H9 (cell line): ENCODE measurements at regions not wholly inside any gene's neighbourhood (a gene's known extent, or its start where the extent isn't known, plus 50 kb on each side); places are given as distances from the start of the nearest gene placed in this dataset.

Experiments
- DNase-seq: peaks from one replicate; pipeline ENCODE4 v3.0.0-alpha.2; 2017
- H2AFZ ChIP-seq: one replicate; pipeline ENCODE4 v1.6.1; 2013; ENCODE audit warnings: mild to moderate bottlenecking, low read length, control low read depth, moderate library complexity
- H2AK5ac ChIP-seq: 2 replicates; pipeline ENCODE4 v1.6.1; 2013; ENCODE audit warnings: low read length, control low read depth, mixed read lengths; ENCODE audit not compliant: insufficient read length
- H2BK120ac ChIP-seq: one replicate; pipeline ENCODE4 v1.6.1; 2013; ENCODE audit warnings: low read depth, mild to moderate bottlenecking, low read length, control low read depth, inconsistent platforms; ENCODE audit not compliant: poor library complexity, severe bottlenecking
- H2BK12ac ChIP-seq: 2 replicates; pipeline ENCODE4 v1.6.1; 2013; ENCODE audit warnings: low read length, control low read depth, mixed read lengths, low read depth; ENCODE audit not compliant: insufficient read length
- H2BK15ac ChIP-seq: 2 replicates; pipeline ENCODE4 v1.6.1; 2013; ENCODE audit warnings: low read depth, low read length, control low read depth
- H2BK20ac ChIP-seq: one replicate; pipeline ENCODE4 v1.6.1; 2013; ENCODE audit warnings: low read depth, mild to moderate bottlenecking, low read length, control low read depth, inconsistent platforms; ENCODE audit not compliant: poor library complexity, severe bottlenecking
- H2BK5ac ChIP-seq: 2 replicates; pipeline ENCODE4 v1.6.1; 2013; ENCODE audit warnings: low read length, control low read depth, mixed read lengths; ENCODE audit not compliant: insufficient read length
- H3K14ac ChIP-seq: 2 replicates; pipeline ENCODE4 v1.6.1; 2013; ENCODE audit warnings: low read length, control low read depth; ENCODE audit not compliant: insufficient read depth
- H3K18ac ChIP-seq: 2 replicates; pipeline ENCODE4 v1.6.1; 2013; ENCODE audit warnings: low read depth, mild to moderate bottlenecking, mixed read lengths, low read length, control low read depth; ENCODE audit not compliant: insufficient read length
- H3K23ac ChIP-seq: 2 replicates; pipeline ENCODE4 v1.6.1; 2013; ENCODE audit warnings: low read length, control low read depth, mixed read lengths, low read depth; ENCODE audit not compliant: insufficient read length
- H3K23me2 ChIP-seq: 2 replicates; pipeline ENCODE4 v1.6.1; 2013; ENCODE audit warnings: low read depth, mild to moderate bottlenecking, mixed read lengths, low read length, control low read depth; ENCODE audit not compliant: insufficient read length, poor library complexity, severe bottlenecking
- H3K27ac ChIP-seq: 2 replicates; pipeline ENCODE4 v1.5.1; 2013; ENCODE audit warnings: low read length, control low read depth, mixed read lengths, low read depth; ENCODE audit not compliant: insufficient read length
- H3K27me3 ChIP-seq: 2 replicates; pipeline ENCODE4 v1.6.1; 2013; ENCODE audit warnings: low read length, control low read depth, inconsistent platforms; ENCODE audit not compliant: insufficient read depth
- H3K4ac ChIP-seq: 2 replicates; pipeline ENCODE4 v1.6.1; 2013; ENCODE audit warnings: low read depth, mild to moderate bottlenecking, control low read depth, inconsistent platforms, low read length, moderate library complexity
- H3K4me1 ChIP-seq: 2 replicates; pipeline ENCODE4 v1.6.1; 2013; ENCODE audit warnings: low read length, control low read depth, inconsistent platforms; ENCODE audit not compliant: insufficient read depth
- H3K4me2 ChIP-seq: 2 replicates; pipeline ENCODE4 v1.6.1; 2013; ENCODE audit warnings: low read length, control low read depth, mixed read lengths; ENCODE audit not compliant: insufficient read length, insufficient read depth
- H3K56ac ChIP-seq: 2 replicates; pipeline ENCODE4 v1.6.1; 2013; ENCODE audit warnings: low read depth, mild to moderate bottlenecking, mixed read lengths, low read length, control low read depth; ENCODE audit not compliant: insufficient read length
- H3K79me1 ChIP-seq: 2 replicates; pipeline ENCODE4 v1.6.1; 2013; ENCODE audit warnings: low read depth, mild to moderate bottlenecking, moderate library complexity, low read length, control low read depth, inconsistent platforms; ENCODE audit not compliant: insufficient read depth, poor library complexity, severe bottlenecking
- H3K79me2 ChIP-seq: 2 replicates; pipeline ENCODE4 v1.6.1; 2013; ENCODE audit warnings: low read length, control low read depth, inconsistent platforms; ENCODE audit not compliant: insufficient read depth
- H3K9ac ChIP-seq: 2 replicates; pipeline ENCODE4 v1.6.1; 2013; ENCODE audit warnings: low read length, control low read depth, mixed read lengths; ENCODE audit not compliant: insufficient read length; ENCODE audit errors: extremely low read depth
- H3K9me3 ChIP-seq: one replicate; pipeline ENCODE4 v1.6.1; 2013; ENCODE audit warnings: low read depth, low read length, inconsistent platforms; ENCODE audit not compliant: control insufficient read depth
- H3T11ph ChIP-seq: one replicate; pipeline ENCODE4 v1.6.1; 2013; ENCODE audit warnings: mild to moderate bottlenecking, low read length, control low read depth, inconsistent platforms
- H4K20me1 ChIP-seq: one replicate; pipeline ENCODE4 v1.6.1; 2013; ENCODE audit not compliant: control insufficient read depth, insufficient read length, insufficient read depth
- H4K5ac ChIP-seq: 2 replicates; pipeline ENCODE4 v1.6.1; 2013; ENCODE audit warnings: low read depth, mild to moderate bottlenecking, mixed read lengths, low read length, control low read depth; ENCODE audit not compliant: insufficient read length
- H4K8ac ChIP-seq: replicated peaks from 2 replicates; pipeline ENCODE4 v1.6.1; 2013; ENCODE audit warnings: low read length, control low read depth, mixed read lengths, low read depth; ENCODE audit not compliant: insufficient read length
- H4K91ac ChIP-seq: 2 replicates; pipeline ENCODE4 v1.6.1; 2013; ENCODE audit warnings: low read depth, mild to moderate bottlenecking, moderate library complexity, mixed read lengths, low read length, control low read depth; ENCODE audit not compliant: insufficient read length
- H3K27ac Mint-ChIP-seq, 3 experiments: 2 replicates in 2 of 3; 3 replicates in 1 of 3; pipeline ENCODE4 v1.8.0; 2020 to 2021; ENCODE audit warnings: mixed read lengths in 3 of 3, mild to moderate bottlenecking in 1 of 3, moderate library complexity in 1 of 3
- H3K27me3 Mint-ChIP-seq: 2 replicates; pipeline ENCODE4 v1.8.0; 2021; ENCODE audit warnings: low read depth, mild to moderate bottlenecking, moderate library complexity, mixed read lengths
- H3K36me3 Mint-ChIP-seq, 3 experiments: 2 replicates in 2 of 3; 3 replicates in 1 of 3; pipeline ENCODE4 v1.8.0; 2020 to 2021; ENCODE audit warnings: low read depth in 3 of 3, mixed read lengths in 3 of 3; ENCODE audit not compliant: insufficient read depth in 1 of 3
- H3K4me1 Mint-ChIP-seq, 2 experiments: 2 replicates each; pipeline ENCODE4 v1.8.0; 2020; ENCODE audit warnings: mixed read lengths in 2 of 2
- H3K4me3 Mint-ChIP-seq, 2 experiments: 2 replicates in 1 of 2; 3 replicates in 1 of 2; pipeline ENCODE4 v1.8.0; 2020 to 2021; ENCODE audit warnings: mild to moderate bottlenecking in 2 of 2, mixed read lengths in 2 of 2, moderate library complexity in 1 of 2
- H3K9me3 Mint-ChIP-seq, 2 experiments: 2 replicates in 1 of 2; 3 replicates in 1 of 2; pipeline ENCODE4 v1.8.0; 2020; ENCODE audit warnings: mild to moderate bottlenecking in 2 of 2, mixed read lengths in 2 of 2, moderate library complexity in 1 of 2
- CTCF ChIP-seq: fragments of 200-600 bp; sonication (generic); conservative IDR thresholded peaks from 3 replicates; pipeline ENCODE4 v1.8.0; 2021; ENCODE audit warnings: antibody characterized with exemption, mild to moderate bottlenecking
- WGBS: extraction: QIAGEN DNeasy Blood & Tissue Kit; methylation state at CpG from one replicate; pipeline ENCODE4 v1.1.7; 2013; ENCODE audit warnings: missing lambda C conversion rate, low lambda C conversion rate, mixed read lengths; ENCODE audit not compliant: insufficient read length; ENCODE audit errors: extremely low coverage; 5-methylcytosine and 5-hydroxymethylcytosine counted together

GRCh38 chr21:24050231-24050630 lies 1557.0 kb downstream of the MRPL39 start:
- Histone ChIP-seq H2BK12ac (no peak overlapping the region), H2BK120ac (no peak overlapping the region), H3K18ac (no peak overlapping the region), H3K4me1 (no peaks in the 10 kb centered on the region), H4K5ac (no peak overlapping the region), H2AK5ac (no peak overlapping the region), H3K14ac (no peak overlapping the region), H3K79me2 (no peaks in the 10 kb centered on the region), H3K27ac (no peak overlapping the region), H4K91ac (no peak overlapping the region), H3K9me3 (no peaks in the 10 kb centered on the region), H3K56ac (no peak overlapping the region), H2BK20ac (no peak overlapping the region), H4K8ac (no peak overlapping the region), H3K4me2 (no peak overlapping the region), H3K23me2 (no peaks in the 10 kb centered on the region), H2AFZ (no peak overlapping the region), H3K9ac (no peak overlapping the region), H2BK15ac (no peak overlapping the region), H3K4ac (no peak overlapping the region), H3T11ph (no peak overlapping the region), H3K27me3 (no peaks in the 10 kb centered on the region), H2BK5ac (no peak overlapping the region), H3K79me1 (no peaks in the 10 kb centered on the region), H3K23ac (no peak overlapping the region), H4K20me1 (no peaks in the 10 kb centered on the region)
- H3K27me3 Mint-ChIP-seq: peaks cover 2% of the 10 kb centered on the region; the same call in 1 of the 2 replicates
- no peak for DNase-seq
- peaks cover 30 to 51% of the 10 kb centered on the region in 2 experiments for H3K9me3 Mint-ChIP-seq
- H3K4me3 Mint-ChIP-seq: no peak overlapping the region
- no CpG with 5 or more reads among the region's 2 CpGs for WGBS
- no peaks in the 10 kb centered on the region for H3K4me1 Mint-ChIP-seq
- H3K36me3 Mint-ChIP-seq: peaks cover 0 to 4% (median 0%) of the 10 kb centered on the region in 3 experiments; a peak in 1 of 7 replicates
- H3K27ac Mint-ChIP-seq: no peak overlapping the region
- TF ChIP-seq CTCF: no peak
